Calu3 (cell line): ENCODE measurements at regions not wholly inside any gene's neighbourhood (a gene's known extent, or its start where the extent isn't known, plus 50 kb on each side); places are given as distances from the start of the nearest gene placed in this dataset.
A peak's percentile ranks its signal among the peaks of the same experiment; 100 is the strongest.

ENCODE experiments used
- BruUV-seq: library from RNA; stranded (reverse); fragments of 400-500 nt; replicated peaks from 2 replicates; lab custom pipeline; 2021; lab: Mats Ljungman, UMichigan
- CTCF ChIA-PET: fragments of 300-600 bp; sonication (Branson Sonifier 250); formaldehyde crosslinking; loops from one replicate; lab custom pipeline; 2022; ENCODE audit warnings: antibody characterized with exemption; lab: Charles Lee
- DNase-seq: peaks from one replicate; pipeline ENCODE4 v3.0.0; 2022
- H3K27ac Mint-ChIP-seq: one replicate; pipeline ENCODE4 v1.8.0; 2022; ENCODE audit warnings: mixed read lengths; ENCODE audit not compliant: unreplicated experiment
- H3K27me3 Mint-ChIP-seq: one replicate; pipeline ENCODE4 v1.8.0; 2022; ENCODE audit warnings: mixed read lengths; ENCODE audit not compliant: unreplicated experiment
- H3K36me3 Mint-ChIP-seq: one replicate; pipeline ENCODE4 v1.8.0; 2022; ENCODE audit warnings: mild to moderate bottlenecking, moderate library complexity, mixed read lengths; ENCODE audit not compliant: insufficient read depth, unreplicated experiment
- H3K4me1 Mint-ChIP-seq: one replicate; pipeline ENCODE4 v1.8.0; 2022; ENCODE audit warnings: mild to moderate bottlenecking, low read depth, mixed read lengths; ENCODE audit not compliant: unreplicated experiment
- H3K4me3 Mint-ChIP-seq: one replicate; pipeline ENCODE4 v1.8.0; 2022; ENCODE audit warnings: mild to moderate bottlenecking, low read depth, moderate library complexity, mixed read lengths; ENCODE audit not compliant: unreplicated experiment
- H3K9me3 Mint-ChIP-seq: one replicate; pipeline ENCODE4 v1.8.0; 2022; ENCODE audit warnings: low read depth, mixed read lengths; ENCODE audit not compliant: unreplicated experiment
- intact Hi-C: fragments of 100-400 bp; cut with micrococcal nuclease; formaldehyde crosslinking; loops from one replicate; pipeline ENCODE4 v1.10.0; 2022; ENCODE audit not compliant: unreplicated experiment
- TF ChIP-seq, protein P1 (sequence below): fragments of 200-600 bp; IDR thresholded peaks from one replicate; pipeline ENCODE4 v1.8.0; 2022; ENCODE audit warnings: antibody characterized with exemption; ENCODE audit not compliant: unreplicated experiment

DNA sequence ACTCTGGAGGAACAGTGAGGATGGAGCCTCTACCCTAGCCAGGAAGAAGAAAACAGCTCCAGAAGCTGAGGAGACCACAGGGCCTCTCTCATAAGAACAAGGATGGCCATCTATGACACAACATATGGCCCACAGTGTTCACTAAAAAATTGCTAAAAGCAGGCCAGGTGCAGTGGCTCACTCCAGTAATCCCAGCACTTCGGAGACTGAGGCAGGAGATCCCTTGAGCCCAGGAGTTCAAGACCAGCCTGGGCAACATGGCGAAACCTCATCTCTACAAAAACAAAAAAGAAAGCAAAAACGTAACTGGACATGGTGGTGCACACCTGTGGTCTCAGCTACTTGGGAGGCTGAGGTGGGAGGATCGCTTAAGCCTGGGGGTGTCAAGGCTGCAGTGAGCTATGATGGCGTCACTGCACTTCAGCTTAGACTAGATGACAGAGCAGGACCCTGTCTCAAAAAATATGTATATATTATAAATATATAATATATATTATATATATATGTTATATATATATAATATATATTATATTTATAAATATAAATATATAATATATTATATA lies 103.1 kb downstream of the TOMM20 start:
- CTCF ChIA-PET, result interaction anchor here (0.5 kb wide), 1 partner anchor 60 kb away, joined by 5 read pairs; no protein-coding TSS in a partner anchor

DNA sequence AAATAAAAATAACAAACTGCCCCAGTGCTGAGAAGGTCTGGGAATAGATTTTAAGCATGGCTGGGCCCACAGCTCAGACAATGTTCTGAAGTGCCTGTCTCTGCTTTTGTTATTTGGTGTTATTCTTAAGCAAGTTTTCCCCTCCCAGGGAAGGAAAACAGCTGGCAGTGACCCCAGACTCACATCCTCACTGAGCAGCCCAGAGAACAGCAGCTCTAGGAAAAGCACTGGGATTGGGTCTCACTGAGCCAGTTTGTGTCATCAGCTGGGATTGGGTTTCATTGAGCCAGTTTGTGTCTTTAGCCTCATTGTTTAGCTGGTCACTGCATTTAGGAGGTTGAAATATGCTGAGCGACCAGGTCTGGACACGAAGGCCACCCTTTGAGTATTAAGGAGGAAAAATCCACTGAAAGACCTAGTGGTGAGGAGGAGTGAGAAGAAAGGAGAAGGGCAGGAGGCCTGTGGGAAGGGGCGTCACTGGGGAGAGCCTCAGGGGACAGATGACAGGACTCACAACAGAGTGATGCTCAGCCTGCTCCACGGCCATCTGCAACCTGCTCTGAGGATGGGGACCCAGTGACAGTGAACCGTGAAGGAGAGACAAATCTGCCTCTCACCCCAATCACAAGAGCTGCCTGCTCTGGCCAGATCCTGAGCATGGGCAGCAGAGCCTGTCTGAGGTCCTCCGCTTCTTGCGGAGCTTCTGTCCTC lies 103.8 kb downstream of the TOMM20 start:
- CTCF ChIA-PET, result interaction anchor here (0.5 kb wide), 1 partner anchor 59 kb away, joined by 5 read pairs; no protein-coding TSS in a partner anchor
- H3K4me1 Mint-ChIP-seq, result peaks cover 18% of the 10 kb centered on the region
- DNase-seq, result no peak
- TF ChIP-seq, protein P1, sequence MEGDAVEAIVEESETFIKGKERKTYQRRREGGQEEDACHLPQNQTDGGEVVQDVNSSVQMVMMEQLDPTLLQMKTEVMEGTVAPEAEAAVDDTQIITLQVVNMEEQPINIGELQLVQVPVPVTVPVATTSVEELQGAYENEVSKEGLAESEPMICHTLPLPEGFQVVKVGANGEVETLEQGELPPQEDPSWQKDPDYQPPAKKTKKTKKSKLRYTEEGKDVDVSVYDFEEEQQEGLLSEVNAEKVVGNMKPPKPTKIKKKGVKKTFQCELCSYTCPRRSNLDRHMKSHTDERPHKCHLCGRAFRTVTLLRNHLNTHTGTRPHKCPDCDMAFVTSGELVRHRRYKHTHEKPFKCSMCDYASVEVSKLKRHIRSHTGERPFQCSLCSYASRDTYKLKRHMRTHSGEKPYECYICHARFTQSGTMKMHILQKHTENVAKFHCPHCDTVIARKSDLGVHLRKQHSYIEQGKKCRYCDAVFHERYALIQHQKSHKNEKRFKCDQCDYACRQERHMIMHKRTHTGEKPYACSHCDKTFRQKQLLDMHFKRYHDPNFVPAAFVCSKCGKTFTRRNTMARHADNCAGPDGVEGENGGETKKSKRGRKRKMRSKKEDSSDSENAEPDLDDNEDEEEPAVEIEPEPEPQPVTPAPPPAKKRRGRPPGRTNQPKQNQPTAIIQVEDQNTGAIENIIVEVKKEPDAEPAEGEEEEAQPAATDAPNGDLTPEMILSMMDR, result no peak
- H3K27me3 Mint-ChIP-seq, result no peaks in the 10 kb centered on the region
- peaks cover 4% of the 10 kb centered on the region for H3K9me3 Mint-ChIP-seq
- H3K36me3 Mint-ChIP-seq, result peaks cover 16% of the 10 kb centered on the region
- intact Hi-C loops, result loop anchor here (5.0 kb wide), 1 partner anchor 37 kb away; no protein-coding TSS in a partner anchor
- BruUV-seq, result no TSS peak
- no peak overlapping the region for H3K4me3 Mint-ChIP-seq
- peak overlapping the region; percentile 10 for H3K27ac Mint-ChIP-seq

More for the DNA sequence above, 103.1 kb downstream of the TOMM20 start:
- BruUV-seq, result no TSS peak
- intact Hi-C loops, result loop anchor here (5.0 kb wide), 1 partner anchor 37 kb away; no protein-coding TSS in a partner anchor
- no peak for DNase-seq
- H3K9me3 Mint-ChIP-seq, result peaks cover 4% of the 10 kb centered on the region
- no peak overlapping the region for H3K27ac Mint-ChIP-seq
- peaks cover 18% of the 10 kb centered on the region for H3K4me1 Mint-ChIP-seq
- no peak overlapping the region for H3K4me3 Mint-ChIP-seq
- peaks cover 16% of the 10 kb centered on the region for H3K36me3 Mint-ChIP-seq
- H3K27me3 Mint-ChIP-seq, result no peaks in the 10 kb centered on the region
- TF ChIP-seq, protein P1, result no peak

DNA sequence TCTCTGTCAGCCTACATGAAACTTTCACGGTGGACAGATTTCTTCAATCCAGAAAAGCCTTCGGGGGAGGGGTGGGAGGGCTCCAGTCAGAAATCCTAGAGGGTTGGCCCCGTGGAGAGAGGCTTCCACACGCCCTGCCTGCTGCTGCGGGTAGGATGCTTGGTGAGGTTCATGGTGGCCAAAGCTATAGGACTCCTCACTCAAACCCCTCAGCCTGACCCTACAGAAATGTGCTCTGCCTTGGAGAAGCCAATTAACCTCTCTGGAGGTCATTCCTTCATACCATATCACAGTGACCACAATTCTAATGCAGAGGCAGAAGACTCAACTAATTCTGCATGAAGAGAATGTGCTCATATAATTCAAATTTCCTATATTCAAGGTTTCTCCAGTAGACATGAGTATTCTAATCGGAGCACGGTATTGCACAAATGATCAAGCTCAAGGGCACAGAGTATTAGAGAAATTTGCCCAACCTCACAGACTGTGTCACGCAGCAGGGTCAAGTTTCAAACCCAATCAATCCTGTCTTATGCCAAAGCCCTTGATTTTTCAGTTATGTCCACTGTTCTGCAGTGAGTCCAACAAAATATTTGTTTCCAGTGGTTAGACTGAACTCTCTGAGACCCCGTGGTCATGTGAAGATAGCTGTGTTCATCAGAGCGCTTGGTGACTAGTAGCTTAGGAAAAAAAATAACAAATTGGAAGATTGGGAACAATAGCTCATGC lies 104.8 kb downstream of the TOMM20 start:
- H3K4me3 Mint-ChIP-seq, result no peak overlapping the region
- H3K4me1 Mint-ChIP-seq, result peaks cover 28% of the 10 kb centered on the region
- intact Hi-C loops, result no loop called here
- peaks cover 16% of the 10 kb centered on the region for H3K36me3 Mint-ChIP-seq
- no peak for DNase-seq
- no peaks in the 10 kb centered on the region for H3K27me3 Mint-ChIP-seq
- H3K9me3 Mint-ChIP-seq, result peaks cover 7% of the 10 kb centered on the region
- BruUV-seq, result no TSS peak
- CTCF ChIA-PET, result no interaction called here
- H3K27ac Mint-ChIP-seq, result no peak overlapping the region
- TF ChIP-seq, protein P1, result no peak

DNA sequence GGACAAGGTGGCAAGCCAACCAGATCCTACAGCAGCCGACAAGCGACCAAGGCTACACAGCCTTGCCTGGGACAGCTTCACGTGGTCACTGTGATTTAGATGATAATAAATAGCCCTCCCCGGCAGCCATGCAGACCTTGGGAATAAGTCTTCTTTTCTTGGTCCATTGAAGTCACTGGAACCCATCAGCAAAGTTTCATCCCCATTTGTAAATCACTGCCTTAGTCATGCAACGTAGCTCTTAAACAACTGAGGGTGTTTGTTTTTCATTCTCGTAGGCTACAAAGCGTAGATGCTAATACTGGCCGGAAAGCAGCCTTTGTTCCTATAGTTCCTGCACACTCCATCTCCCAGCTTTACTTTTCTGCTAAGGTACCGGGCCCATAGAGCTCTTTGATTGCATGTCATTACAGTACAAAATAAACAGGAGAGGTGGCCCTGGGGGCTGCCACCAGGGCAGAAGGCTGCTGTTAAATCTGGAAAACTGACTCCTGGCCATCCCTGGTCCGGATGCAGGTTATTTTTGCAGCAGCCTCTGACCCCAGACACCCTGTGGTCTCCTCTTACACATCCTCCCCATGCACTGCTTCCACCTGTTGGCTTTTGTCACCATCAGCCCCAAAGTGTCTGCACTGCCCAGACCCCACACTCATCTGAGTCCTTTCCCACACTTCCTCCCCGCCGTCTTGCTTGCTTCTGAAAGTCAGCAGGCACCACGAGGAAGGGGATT lies 105.5 kb downstream of the TOMM20 start:
- TF ChIP-seq, protein P1, result no peak
- CTCF ChIA-PET, result no interaction called here
- intact Hi-C loops, result no loop called here
- DNase-seq, result no peak
- Mint-ChIP-seq H3K27me3 (no peaks in the 10 kb centered on the region), H3K4me1 (peaks cover 35% of the 10 kb centered on the region), H3K4me3 (no peak overlapping the region), H3K9me3 (peaks cover 11% of the 10 kb centered on the region), H3K27ac (no peak overlapping the region), H3K36me3 (peaks cover 16% of the 10 kb centered on the region)
- BruUV-seq, result no TSS peak
